Tibial nerve (tissue), 4 donors: ENCODE measurements at regions not wholly inside any gene's neighbourhood (a gene's known extent, or its start where the extent isn't known, plus 50 kb on each side); places are given as distances from the start of the nearest gene placed in this dataset.

ENCODE experiments used
- CTCF ChIP-seq, 5 experiments: fragments of 200-600 bp in 3 of 5; fragments of 450-650 bp in 2 of 5; sonication (generic) in 3 of 5; IDR thresholded peaks; one replicate each; pipeline ENCODE4 v1.5.1; 2016 to 2019; ENCODE audit warnings: antibody characterized with exemption in 5 of 5, mild to moderate bottlenecking in 3 of 5, moderate library complexity in 2 of 5
- EP300 ChIP-seq, 2 donors: sonication (generic); formaldehyde crosslinking; IDR thresholded peaks; one replicate each; pipeline ENCODE4 v1.6.1; 2017; ENCODE audit warnings: antibody characterized with exemption in 2 of 2, mild to moderate bottlenecking in 1 of 2
- POLR2A ChIP-seq, 2 donors: fragments of 450-650 bp; IDR thresholded peaks; one replicate each; pipeline ENCODE4 v1.6.1; 2017; ENCODE audit warnings: antibody characterized with exemption in 2 of 2, mild to moderate bottlenecking in 2 of 2, moderate library complexity in 2 of 2

GRCh38 chr7:64433590-64433989, 119.8 kb downstream of the ZNF736 start:
- TF ChIP-seq CTCF (IDR thresholded peaks at IDR 0.05) = no peak
- TF ChIP-seq POLR2A (IDR thresholded peaks at IDR 0.05) = no peak
- no peak for TF ChIP-seq EP300 (IDR thresholded peaks at IDR 0.05)
